ENCODE measurements at regions not wholly inside any gene's neighbourhood (a gene's known extent, or its start where the extent isn't known, plus 50 kb on each side); places are given as distances from the start of the nearest gene placed in this dataset.
"Not testable (repeated sequence)": the region's sequence is repeated elsewhere in the genome, so short reads cannot be mapped to it uniquely, and the experiment has no call there.

- ChIA-PET POLR2A (interaction anchor here (0.6 kb wide), 1 partner anchor 22 kb away, joined by 4 read pairs; no protein-coding TSS in a partner anchor), CTCF (interaction anchor here (0.6 kb wide), 1 partner anchor 121 kb away, joined by 7 read pairs; no protein-coding TSS in a partner anchor)
Measured at GRCh38 chr9:85319936-85320656, 421.7 kb downstream of the AGTPBP1 start.

GRCh38 chr9:85315535-85315934 lies 426.2 kb downstream of the AGTPBP1 start:
- POLR2A ChIA-PET; intact Hi-C loops (cut with micrococcal nuclease): not testable (repeated sequence)

More at GRCh38 chr9:85319936-85320656, 421.7 kb downstream of the AGTPBP1 start:
- intact Hi-C loops (cut with micrococcal nuclease): no loop called here
- BruUV-seq (replicated peaks): no TSS peak
- no peak overlapping the region for H3K4me3 Mint-ChIP-seq (ENCODE audit: unreplicated experiment)
- no peak for DNase-seq (ENCODE audit: unreplicated experiment)
- H3K4me1 Mint-ChIP-seq (ENCODE audit: insufficient read depth, unreplicated experiment): no peaks in the 10 kb centered on the region
- H3K36me3 Mint-ChIP-seq (ENCODE audit: insufficient read depth, unreplicated experiment): no peaks in the 10 kb centered on the region
- no peak for TF ChIP-seq CTCF (IDR thresholded peaks at IDR 0.05; ENCODE audit: unreplicated experiment)
- H3K27me3 Mint-ChIP-seq (ENCODE audit: insufficient read depth, unreplicated experiment): peaks cover 10% of the 10 kb centered on the region
- H3K27ac Mint-ChIP-seq (ENCODE audit: low read depth, unreplicated experiment): no peak overlapping the region
- no peaks in the 10 kb centered on the region for H3K9me3 Mint-ChIP-seq (ENCODE audit: unreplicated experiment)

GRCh38 chr9:85310573-85310972 lies 431.2 kb downstream of the AGTPBP1 start:
- Mint-ChIP-seq H3K27me3 (ENCODE audit: insufficient read depth, unreplicated experiment) (no peaks in the 10 kb centered on the region), H3K9me3 (ENCODE audit: unreplicated experiment) (no peaks in the 10 kb centered on the region), H3K36me3 (ENCODE audit: insufficient read depth, unreplicated experiment) (no peaks in the 10 kb centered on the region), H3K4me3 (ENCODE audit: unreplicated experiment) (no peak overlapping the region), H3K27ac (ENCODE audit: low read depth, unreplicated experiment) (no peak overlapping the region), H3K4me1 (ENCODE audit: insufficient read depth, unreplicated experiment) (no peaks in the 10 kb centered on the region)
- CTCF ChIA-PET: no interaction called here
- POLR2A ChIA-PET: interaction anchor here (0.6 kb wide), 1 partner anchor 12 kb away, joined by 3 read pairs; no protein-coding TSS in a partner anchor
- TF ChIP-seq CTCF (IDR thresholded peaks at IDR 0.05; ENCODE audit: unreplicated experiment): no peak
- no TSS peak for BruUV-seq (replicated peaks)
- intact Hi-C loops (cut with micrococcal nuclease): no loop called here
- no peak for DNase-seq (ENCODE audit: unreplicated experiment)

More at GRCh38 chr9:85315535-85315934, 426.2 kb downstream of the AGTPBP1 start:
- H3K36me3 Mint-ChIP-seq (ENCODE audit: insufficient read depth, unreplicated experiment); DNase-seq (ENCODE audit: unreplicated experiment); BruUV-seq (replicated peaks); H3K4me1 Mint-ChIP-seq (ENCODE audit: insufficient read depth, unreplicated experiment); H3K9me3 Mint-ChIP-seq (ENCODE audit: unreplicated experiment); CTCF ChIA-PET; H3K27me3 Mint-ChIP-seq (ENCODE audit: insufficient read depth, unreplicated experiment); H3K27ac Mint-ChIP-seq (ENCODE audit: low read depth, unreplicated experiment); H3K4me3 Mint-ChIP-seq (ENCODE audit: unreplicated experiment): not testable (repeated sequence)

- no peak for DNase-seq (ENCODE audit: unreplicated experiment)
- Mint-ChIP-seq H3K4me3 (ENCODE audit: unreplicated experiment) (no peak overlapping the region), H3K4me1 (ENCODE audit: insufficient read depth, unreplicated experiment) (no peaks in the 10 kb centered on the region), H3K27me3 (ENCODE audit: insufficient read depth, unreplicated experiment) (peaks cover 17% of the 10 kb centered on the region), H3K36me3 (ENCODE audit: insufficient read depth, unreplicated experiment) (no peaks in the 10 kb centered on the region), H3K9me3 (ENCODE audit: unreplicated experiment) (no peaks in the 10 kb centered on the region), H3K27ac (ENCODE audit: low read depth, unreplicated experiment) (no peak overlapping the region)
- intact Hi-C loops (cut with micrococcal nuclease): no loop called here
- TF ChIP-seq CTCF (IDR thresholded peaks at IDR 0.05; ENCODE audit: unreplicated experiment): no peak
- ChIA-PET POLR2A (no interaction called here), CTCF (no interaction called here)
- BruUV-seq (replicated peaks): no TSS peak
Measured at GRCh38 chr9:85303757-85304134, 438.0 kb downstream of the AGTPBP1 start.

All from MCF 10A (cell line).